C4-2B (cell line): ENCODE measurements at regions not wholly inside any gene's neighbourhood (a gene's known extent, or its start where the extent isn't known, plus 50 kb on each side); places are given as distances from the start of the nearest gene placed in this dataset.
"Not testable (repeated sequence)": the region's sequence is repeated elsewhere in the genome, so short reads cannot be mapped to it uniquely, and the experiment has no call there.

Source experiments
- H3K27ac ChIP-seq: fragments of 450-650 bp; 2 replicates; pipeline ENCODE4 v1.5.1; 2017
- ZFX ChIP-seq: fragments of 450-650 bp; IDR thresholded peaks from 2 replicates; pipeline ENCODE4 v1.6.1; 2017
- TF ChIP-seq, protein P1 (sequence below): fragments of 450-650 bp; conservative IDR thresholded peaks from 2 replicates; pipeline ENCODE4 v1.5.1; 2017; ENCODE audit warnings: mild to moderate bottlenecking

DNA sequence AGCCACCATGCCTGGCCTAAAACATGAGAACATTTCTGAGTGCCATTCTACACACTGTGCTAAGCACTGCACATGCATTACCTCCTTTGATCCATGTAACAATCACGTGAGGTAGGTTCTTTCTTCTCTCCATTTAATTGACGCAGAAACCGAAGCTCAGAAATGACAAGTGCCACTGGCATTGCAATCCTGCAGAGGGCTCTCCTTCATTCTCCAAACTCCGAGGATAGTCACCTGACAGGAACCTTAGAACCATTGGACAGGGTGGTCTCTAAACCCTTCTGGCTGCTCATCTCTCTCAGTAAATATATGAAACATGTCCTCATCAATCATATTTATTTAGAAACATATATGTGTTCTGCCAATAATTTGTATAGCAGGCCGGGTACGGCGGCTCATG is 167.1 kb upstream of the JUN start:
- no peak overlapping the region for H3K27ac ChIP-seq
- TF ChIP-seq ZFX, result no peak
- TF ChIP-seq, protein P1, sequence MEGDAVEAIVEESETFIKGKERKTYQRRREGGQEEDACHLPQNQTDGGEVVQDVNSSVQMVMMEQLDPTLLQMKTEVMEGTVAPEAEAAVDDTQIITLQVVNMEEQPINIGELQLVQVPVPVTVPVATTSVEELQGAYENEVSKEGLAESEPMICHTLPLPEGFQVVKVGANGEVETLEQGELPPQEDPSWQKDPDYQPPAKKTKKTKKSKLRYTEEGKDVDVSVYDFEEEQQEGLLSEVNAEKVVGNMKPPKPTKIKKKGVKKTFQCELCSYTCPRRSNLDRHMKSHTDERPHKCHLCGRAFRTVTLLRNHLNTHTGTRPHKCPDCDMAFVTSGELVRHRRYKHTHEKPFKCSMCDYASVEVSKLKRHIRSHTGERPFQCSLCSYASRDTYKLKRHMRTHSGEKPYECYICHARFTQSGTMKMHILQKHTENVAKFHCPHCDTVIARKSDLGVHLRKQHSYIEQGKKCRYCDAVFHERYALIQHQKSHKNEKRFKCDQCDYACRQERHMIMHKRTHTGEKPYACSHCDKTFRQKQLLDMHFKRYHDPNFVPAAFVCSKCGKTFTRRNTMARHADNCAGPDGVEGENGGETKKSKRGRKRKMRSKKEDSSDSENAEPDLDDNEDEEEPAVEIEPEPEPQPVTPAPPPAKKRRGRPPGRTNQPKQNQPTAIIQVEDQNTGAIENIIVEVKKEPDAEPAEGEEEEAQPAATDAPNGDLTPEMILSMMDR, result no peak; the same call in 1 of the 2 replicates

DNA sequence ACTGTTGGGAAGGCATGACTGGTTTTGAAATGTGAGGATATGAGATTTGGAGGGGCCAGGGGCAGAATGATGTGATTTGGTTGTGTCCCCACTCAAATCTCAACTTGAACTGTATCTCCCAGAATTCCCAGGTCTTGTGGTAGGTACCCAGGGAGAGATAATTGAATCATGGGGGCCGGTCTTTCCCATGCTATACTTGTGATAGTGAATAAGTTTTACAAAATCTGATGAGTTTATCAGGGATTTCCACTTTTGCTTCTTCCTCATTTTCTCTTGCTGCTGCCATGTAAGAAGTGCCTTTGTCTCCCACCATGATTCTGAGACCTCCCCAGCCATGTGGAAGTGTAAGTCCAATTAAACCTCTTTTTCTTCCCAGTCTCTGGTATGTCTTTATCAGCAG is 170.1 kb upstream of the JUN start:
- H3K27ac ChIP-seq, result not testable (repeated sequence)

DNA sequence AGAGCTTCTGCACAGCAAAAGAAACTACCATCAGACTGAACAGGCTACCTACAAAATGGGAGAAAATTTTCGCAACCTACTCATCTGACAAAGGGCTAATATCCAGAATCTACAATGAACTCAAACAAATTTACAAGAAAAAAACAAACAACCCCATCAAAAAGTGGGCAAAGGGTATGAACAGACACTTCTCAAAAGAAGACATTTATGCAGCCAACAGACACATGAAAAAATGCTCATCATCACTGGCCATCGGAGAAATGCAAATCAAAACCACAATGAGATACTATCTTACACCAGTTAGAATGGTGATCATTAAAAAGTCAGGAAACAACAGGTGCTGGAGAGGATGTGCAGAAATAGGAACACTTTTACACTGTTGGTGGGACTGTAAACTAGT is 179.4 kb upstream of the JUN start:
- not testable (repeated sequence) for H3K27ac ChIP-seq

DNA sequence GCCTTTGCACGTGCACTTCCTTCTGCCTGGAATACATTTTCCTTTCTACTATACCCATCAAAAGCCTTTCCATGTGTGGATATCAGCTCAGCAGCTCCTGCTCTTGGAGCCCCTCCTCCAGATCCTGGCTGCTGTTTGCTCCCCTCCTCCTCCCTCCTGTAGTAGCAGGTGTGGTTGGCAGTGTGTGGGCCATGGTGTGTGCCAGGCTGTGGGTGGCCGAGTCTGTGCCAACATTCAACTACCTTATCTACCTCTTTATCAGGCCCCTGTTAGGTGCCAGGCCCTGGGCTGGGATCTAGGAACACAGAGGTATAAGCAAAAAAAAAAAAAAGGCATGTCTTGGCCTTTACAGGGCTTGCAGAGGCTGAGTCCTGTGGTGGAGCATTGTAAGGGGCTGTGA is 180.6 kb upstream of the JUN start:
- no peak for TF ChIP-seq ZFX
- TF ChIP-seq, protein P1, result no peak
- 0 out of 2 replicates have a peak overlapping the region, but pooled peaks have one; percentile 3 for H3K27ac ChIP-seq

DNA sequence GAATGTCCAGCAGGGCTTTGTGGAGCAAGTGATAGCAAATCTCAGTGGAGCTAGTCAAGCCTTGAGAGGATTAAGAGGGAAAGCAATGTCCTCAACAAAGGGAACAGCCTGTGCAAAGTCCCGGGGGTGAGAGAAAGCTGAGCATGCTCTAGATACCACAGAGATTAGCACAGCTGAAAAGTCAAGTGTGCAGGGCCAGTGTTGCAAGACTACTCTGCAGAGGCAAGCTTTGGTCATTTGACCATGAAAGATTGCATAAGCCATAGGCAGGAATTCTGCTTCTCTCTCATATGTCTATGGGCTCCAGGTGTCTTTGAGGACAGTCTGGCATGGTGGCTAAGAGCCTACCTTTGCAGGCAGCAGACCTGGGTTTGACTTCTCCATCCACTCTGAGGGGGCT is 181.0 kb upstream of the JUN start:
- H3K27ac ChIP-seq, result 0 out of 2 replicates have a peak overlapping the region, but pooled peaks have one; percentile 3
- TF ChIP-seq, protein P1, result no peak
- TF ChIP-seq ZFX, result no peak

DNA sequence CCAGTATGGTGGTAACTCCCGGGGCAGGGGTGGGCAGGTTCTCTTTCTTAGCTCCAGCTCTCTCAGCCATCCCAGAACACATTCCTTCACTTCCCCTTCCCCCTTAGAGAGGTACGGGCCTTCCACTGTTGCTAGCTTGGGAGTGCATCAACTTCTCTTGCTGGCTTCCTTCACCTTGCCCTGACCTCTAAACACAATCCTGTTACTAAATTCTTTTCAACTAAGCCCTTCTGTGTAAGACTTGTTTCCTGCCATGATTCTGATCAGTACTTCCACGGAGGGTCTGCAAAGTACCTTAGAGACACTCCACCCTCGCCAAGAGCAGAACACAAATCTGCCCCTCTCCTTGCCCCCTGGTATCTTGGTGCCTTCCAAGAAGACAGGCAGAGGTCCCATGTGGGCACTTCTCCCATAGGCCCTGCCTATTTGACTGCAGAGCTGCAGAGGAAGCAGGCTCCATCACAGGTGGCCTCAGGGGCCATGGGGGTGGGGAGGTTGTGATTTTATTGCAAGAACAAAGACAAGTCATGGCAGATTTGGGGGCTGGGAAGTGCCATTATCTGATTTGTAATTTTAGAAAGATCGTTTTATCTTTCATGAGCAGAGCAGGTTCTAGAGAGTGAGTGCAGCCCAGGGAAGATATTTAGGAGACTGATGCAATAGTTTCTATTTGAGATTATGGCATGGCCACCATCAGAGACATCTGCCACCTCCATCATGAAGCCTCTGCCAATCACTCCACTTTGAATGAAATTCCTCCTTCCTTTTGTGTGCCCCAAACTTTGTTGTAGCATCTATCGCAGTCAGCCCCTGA is 182.5 kb upstream of the JUN start:
- TF ChIP-seq ZFX, result no peak
- TF ChIP-seq, protein P1, result no peak
- no peak overlapping the region for H3K27ac ChIP-seq

DNA sequence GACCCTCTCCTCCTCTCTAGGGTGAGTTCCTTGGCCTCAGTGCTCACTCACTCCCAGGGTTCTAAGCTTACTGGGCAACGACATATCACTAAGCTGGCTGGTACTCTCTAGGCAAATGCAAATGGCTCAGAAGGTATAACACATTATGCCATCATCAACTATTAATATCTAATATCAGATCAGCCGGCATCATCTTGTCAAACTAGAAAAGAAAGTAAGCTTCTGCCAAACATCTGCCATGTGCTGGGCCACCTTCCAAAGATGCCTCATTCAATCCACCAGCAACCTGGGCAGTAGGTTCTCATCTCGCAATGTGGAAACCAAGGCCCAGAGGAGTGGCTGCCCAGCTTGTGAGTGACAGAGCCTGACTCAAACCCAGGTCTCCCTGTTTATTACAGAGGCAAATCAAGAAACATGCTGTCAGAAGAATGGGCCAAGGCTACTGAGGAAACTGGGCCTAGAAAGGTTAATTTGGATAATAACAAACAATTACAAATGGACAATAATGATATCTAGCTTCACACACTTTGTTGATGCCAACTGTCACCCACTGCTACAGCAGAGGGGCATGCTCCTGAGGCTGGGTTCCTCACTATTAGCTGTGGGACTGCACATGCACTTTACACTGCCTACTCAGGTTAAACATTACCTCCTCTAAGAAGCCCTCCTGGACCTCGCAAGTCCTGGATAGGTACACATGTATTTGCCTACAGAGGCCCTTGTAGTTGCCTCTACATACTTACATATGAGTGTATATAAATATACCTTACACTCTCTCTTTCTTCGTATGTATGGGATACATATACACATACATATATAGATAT is 183.3 kb upstream of the JUN start:
- TF ChIP-seq ZFX, result no peak
- TF ChIP-seq, protein P1, result no peak
- H3K27ac ChIP-seq, result no peak overlapping the region

DNA sequence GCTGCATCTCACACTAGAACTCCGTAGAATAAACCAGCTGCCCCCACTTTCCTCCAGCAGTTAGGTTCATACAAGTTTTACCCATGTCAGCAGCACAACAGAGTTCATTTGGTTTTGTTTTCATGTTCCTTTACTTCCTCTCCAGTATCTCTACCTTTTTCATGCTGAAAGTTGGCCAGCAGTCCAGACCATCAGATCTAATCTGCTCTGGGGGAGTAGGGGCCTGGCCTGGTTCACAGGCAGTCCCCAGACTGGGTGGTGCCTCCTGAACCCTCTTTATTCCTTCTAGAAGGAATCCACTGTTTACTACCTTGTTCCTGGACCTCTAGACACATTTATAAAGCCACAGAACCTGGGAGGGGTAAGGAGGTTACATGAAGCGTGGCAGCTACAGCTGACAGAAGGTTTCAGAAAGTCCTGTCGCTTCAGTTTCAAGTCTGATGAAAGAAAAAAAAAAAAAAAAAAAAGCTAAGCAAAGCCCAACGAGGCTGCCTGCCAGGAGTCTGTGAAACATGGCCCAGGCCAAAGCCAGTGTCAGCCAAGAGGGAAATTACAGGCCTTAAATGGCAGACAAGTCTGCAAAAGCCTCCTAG is 184.6 kb upstream of the JUN start:
- peak overlapping the region; percentile 67; the same call in 1 of the 2 replicates for H3K27ac ChIP-seq

DNA sequence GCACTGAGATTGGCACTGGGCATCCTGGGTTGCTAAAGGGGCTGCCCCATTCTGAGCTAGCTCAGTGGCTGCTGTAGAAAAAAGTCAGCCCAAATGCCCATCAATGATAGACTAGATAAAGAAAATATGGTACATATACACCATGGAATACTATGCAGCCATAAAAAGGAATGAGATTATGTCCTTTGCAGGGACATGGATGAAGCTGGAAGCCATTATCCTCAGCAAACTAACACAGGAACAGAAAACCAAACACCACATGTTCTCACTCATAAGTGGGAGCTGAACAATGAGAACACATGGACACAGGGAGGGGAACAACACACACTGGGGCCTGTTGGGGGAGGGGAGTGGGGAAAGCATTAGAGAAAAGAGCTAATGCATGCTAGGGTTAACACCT is 185.3 kb upstream of the JUN start:
- peak overlapping the region; percentile 67; the same call in 1 of the 2 replicates for H3K27ac ChIP-seq

More for the DNA sequence above, 184.6 kb upstream of the JUN start:
- TF ChIP-seq, protein P1, result no peak
- no peak for TF ChIP-seq ZFX
